ENCODE measurements at regions not wholly inside any gene's neighbourhood (a gene's known extent, or its start where the extent isn't known, plus 50 kb on each side); places are given as distances from the start of the nearest gene placed in this dataset.

DNA sequence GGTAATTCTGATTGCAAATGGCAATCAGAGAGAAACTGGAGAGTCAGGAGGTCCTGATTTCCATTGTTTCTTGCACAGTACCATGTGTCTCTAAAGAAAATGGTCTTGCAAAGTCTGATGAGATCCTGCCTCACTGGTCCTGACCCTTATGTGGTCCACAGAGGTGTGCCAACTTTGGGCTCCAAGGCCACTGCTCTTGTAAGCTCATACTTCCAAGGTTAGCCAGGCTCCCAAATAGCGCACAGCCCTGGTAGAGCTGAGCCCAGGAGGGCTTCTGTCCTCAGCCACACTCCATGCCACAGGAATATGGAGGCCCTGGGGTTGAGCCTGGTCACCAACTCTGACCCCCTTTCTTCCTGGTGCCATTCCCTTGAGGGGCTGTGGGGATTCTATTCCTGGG, 80.7 kb downstream of the SDC1 start:
- Histone ChIP-seq H3K9ac (ENCODE audit: insufficient read length) (no peak overlapping the region), H3K36me3 (ENCODE audit: insufficient read depth, low read length) (no peaks in the 10 kb centered on the region), H3K4me3 (no peak overlapping the region), H3K9me3 (ENCODE audit: low read depth, low read length) (no peaks in the 10 kb centered on the region), H3K27ac (no peak overlapping the region)
- TF ChIP-seq FOXP2 (optimal IDR thresholded peaks at IDR 0.05; ENCODE audit: control extremely low read depth, extremely low read length, insufficient read depth) (no peak), POLR2AphosphoS5 (IDR thresholded peaks at IDR 0.05; ENCODE audit: borderline replicate concordance, low read depth, low read length) (no peak), EZH2 (IDR thresholded peaks at IDR 0.05) (no peak)
- no peak for DNase-seq (ENCODE audit: low read depth, low spot score)

DNA sequence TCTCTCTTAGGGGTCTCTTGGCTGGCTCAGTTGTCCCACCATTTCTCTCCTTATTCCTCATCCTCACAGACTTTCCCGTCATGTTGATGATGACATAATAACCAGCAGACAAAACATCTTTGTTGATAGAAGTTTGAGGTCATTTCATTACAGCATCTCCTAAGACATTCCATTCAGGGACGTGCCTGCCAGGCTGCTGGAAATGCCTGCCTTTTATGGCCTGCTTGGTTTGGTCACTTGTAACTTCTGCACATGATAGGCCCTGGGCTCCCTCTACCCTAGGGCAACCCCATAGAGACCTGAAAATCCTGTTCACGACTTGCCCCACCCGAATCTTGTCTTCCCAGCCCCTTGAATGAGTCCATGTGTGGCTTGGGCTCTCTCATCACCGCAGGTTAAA, 81.7 kb downstream of the SDC1 start:
- TF ChIP-seq FOXP2 (optimal IDR thresholded peaks at IDR 0.05; ENCODE audit: control extremely low read depth, extremely low read length, insufficient read depth) (no peak), POLR2AphosphoS5 (IDR thresholded peaks at IDR 0.05; ENCODE audit: borderline replicate concordance, low read depth, low read length) (no peak), EZH2 (IDR thresholded peaks at IDR 0.05) (no peak)
- no peak overlapping the region for H3K9ac ChIP-seq (ENCODE audit: insufficient read length)
- H3K9me3 ChIP-seq (ENCODE audit: low read depth, low read length), result no peaks in the 10 kb centered on the region
- H3K4me3 ChIP-seq, result no peak overlapping the region
- H3K36me3 ChIP-seq (ENCODE audit: insufficient read depth, low read length), result no peaks in the 10 kb centered on the region
- no peak for DNase-seq (ENCODE audit: low read depth, low spot score)
- H3K27ac ChIP-seq, result no peak overlapping the region

- Histone ChIP-seq H3K9ac (ENCODE audit: insufficient read length) (no peak overlapping the region), H3K4me3 (no peak overlapping the region), H3K36me3 (ENCODE audit: insufficient read depth, low read length) (no peaks in the 10 kb centered on the region), H3K9me3 (ENCODE audit: low read depth, low read length) (no peaks in the 10 kb centered on the region), H3K27ac (no peak overlapping the region)
- no peak for DNase-seq (ENCODE audit: low read depth, low spot score)
- TF ChIP-seq FOXP2 (optimal IDR thresholded peaks at IDR 0.05; ENCODE audit: control extremely low read depth, extremely low read length, insufficient read depth) (no peak), POLR2AphosphoS5 (IDR thresholded peaks at IDR 0.05; ENCODE audit: borderline replicate concordance, low read depth, low read length) (no peak), EZH2 (IDR thresholded peaks at IDR 0.05) (no peak)
Measured at GRCh38 chr2:20141806-20142205, 83.1 kb downstream of the SDC1 start.

GRCh38 chr2:20141056-20141762, 83.7 kb downstream of the SDC1 start:
- DNase-seq (ENCODE audit: low read depth, low spot score), result no peak
- TF ChIP-seq FOXP2 (optimal IDR thresholded peaks at IDR 0.05; ENCODE audit: control extremely low read depth, extremely low read length, insufficient read depth) (no peak), POLR2AphosphoS5 (IDR thresholded peaks at IDR 0.05; ENCODE audit: borderline replicate concordance, low read depth, low read length) (no peak), EZH2 (IDR thresholded peaks at IDR 0.05) (no peak)
- no peak overlapping the region for H3K9ac ChIP-seq (ENCODE audit: insufficient read length)
- H3K27ac ChIP-seq, result no peak overlapping the region
- no peak overlapping the region for H3K4me3 ChIP-seq
- H3K9me3 ChIP-seq (ENCODE audit: low read depth, low read length), result no peaks in the 10 kb centered on the region
- H3K36me3 ChIP-seq (ENCODE audit: insufficient read depth, low read length), result no peaks in the 10 kb centered on the region

DNA sequence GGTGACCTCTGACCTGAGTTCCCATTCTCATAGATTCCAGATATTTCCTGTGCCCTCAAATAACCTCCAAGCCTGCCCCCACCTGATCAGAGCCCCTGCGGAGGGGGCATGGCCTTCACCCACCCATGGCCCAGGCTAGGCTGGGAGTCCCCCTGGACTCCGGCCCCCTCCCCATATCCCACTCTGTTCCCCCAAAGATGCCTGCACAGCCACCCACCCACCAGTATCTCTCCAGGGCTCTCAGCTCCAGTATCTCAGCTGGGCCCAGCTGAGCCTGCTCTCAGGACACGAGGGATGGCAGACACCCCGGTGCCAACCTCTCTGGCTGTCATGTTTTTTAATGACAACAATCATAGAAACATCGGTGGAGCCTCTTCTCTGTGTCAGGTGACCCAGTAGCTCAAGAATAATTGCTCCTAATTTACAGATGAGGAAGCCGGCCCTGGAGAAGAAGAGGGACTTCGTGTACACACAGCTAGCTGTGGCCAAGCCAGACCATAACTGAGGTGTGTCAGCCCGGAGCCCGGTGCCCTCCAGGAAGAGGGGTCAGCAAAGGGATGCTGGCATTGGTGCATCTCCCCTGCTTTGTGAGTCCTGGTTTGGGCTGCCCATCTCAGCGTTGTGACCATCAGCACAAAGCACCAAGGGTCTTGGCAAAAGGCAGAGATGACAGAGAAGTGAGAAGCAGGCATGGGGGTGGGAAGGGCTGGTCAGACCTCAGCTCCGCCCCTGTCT, 84.4 kb downstream of the SDC1 start:
- Histone ChIP-seq H3K36me3 (ENCODE audit: insufficient read depth, low read length) (no peaks in the 10 kb centered on the region), H3K9ac (ENCODE audit: insufficient read length) (no peak overlapping the region), H3K27ac (no peak overlapping the region), H3K9me3 (ENCODE audit: low read depth, low read length) (no peaks in the 10 kb centered on the region), H3K4me3 (no peak overlapping the region)
- DNase-seq (ENCODE audit: low read depth, low spot score), result no peak
- no peak for TF ChIP-seq EZH2 (IDR thresholded peaks at IDR 0.05)
- no peak for TF ChIP-seq FOXP2 (optimal IDR thresholded peaks at IDR 0.05; ENCODE audit: control extremely low read depth, extremely low read length, insufficient read depth)
- no peak for TF ChIP-seq POLR2AphosphoS5 (IDR thresholded peaks at IDR 0.05; ENCODE audit: borderline replicate concordance, low read depth, low read length)

DNA sequence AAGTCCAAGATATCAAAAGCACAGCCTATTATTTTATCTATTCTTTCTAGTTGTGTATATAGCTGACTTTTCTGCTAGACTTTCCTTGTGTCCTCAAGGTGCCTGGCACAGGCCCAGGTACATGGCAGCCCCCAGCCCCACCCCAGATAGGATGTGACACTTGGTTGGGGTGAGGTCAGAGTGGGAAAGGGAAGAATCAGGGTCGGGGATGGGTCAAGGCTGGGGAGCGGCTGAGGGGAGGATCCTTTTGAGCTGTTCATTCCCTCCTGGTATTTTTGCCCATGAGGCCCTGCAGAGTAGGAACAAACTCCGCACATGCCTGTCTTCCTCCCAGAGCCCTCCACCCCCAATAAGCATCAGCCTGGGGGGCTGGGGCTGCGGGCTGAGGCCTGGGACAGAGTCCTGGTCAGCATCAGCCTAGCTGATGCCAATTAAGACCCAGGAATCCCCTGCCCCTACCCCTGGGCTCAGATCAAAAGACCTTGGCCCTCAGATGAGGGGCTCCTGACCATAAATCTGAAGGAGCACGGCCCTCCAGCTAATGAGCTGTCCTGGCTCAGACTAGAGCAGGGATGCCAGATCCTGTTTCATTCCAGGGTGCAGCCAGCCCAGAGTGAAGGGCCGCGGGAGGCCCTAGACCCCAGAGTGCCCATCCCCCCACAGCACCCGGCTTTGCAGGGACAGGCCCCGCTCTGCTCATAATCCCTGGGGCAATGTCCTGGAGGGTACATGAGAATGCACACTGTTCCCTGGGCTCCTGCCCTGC, 85.3 kb downstream of the SDC1 start:
- Histone ChIP-seq H3K9ac (ENCODE audit: insufficient read length) (no peak overlapping the region), H3K4me3 (no peak overlapping the region), H3K9me3 (ENCODE audit: low read depth, low read length) (no peaks in the 10 kb centered on the region), H3K27ac (no peak overlapping the region), H3K36me3 (ENCODE audit: insufficient read depth, low read length) (no peaks in the 10 kb centered on the region)
- no peak for DNase-seq (ENCODE audit: low read depth, low spot score)
- TF ChIP-seq FOXP2 (optimal IDR thresholded peaks at IDR 0.05; ENCODE audit: control extremely low read depth, extremely low read length, insufficient read depth) (no peak), POLR2AphosphoS5 (IDR thresholded peaks at IDR 0.05; ENCODE audit: borderline replicate concordance, low read depth, low read length) (no peak), EZH2 (IDR thresholded peaks at IDR 0.05) (no peak)

DNA sequence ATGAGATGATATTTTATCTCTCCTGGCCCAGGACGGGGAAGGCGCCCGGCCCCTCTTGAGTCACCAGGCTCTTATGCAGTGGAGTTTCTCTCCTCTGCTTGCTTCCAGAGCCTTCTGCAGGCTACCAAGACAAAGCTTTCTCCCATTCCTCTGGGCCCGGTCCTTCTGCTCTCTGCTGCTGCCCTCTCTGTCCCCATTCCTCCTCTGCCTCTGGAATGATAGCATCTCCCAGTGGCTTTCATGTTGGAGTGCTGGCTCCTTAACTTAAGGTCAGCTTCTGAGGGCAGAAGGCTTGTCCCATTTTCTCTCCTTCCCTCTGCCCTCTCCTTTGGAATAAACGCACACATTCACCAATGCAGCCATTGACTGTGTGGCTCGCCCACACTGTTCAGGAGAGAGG, 86.2 kb downstream of the SDC1 start:
- Histone ChIP-seq H3K27ac (no peak overlapping the region), H3K9me3 (ENCODE audit: low read depth, low read length) (no peaks in the 10 kb centered on the region), H3K36me3 (ENCODE audit: insufficient read depth, low read length) (no peaks in the 10 kb centered on the region), H3K4me3 (no peak overlapping the region), H3K9ac (ENCODE audit: insufficient read length) (no peak overlapping the region)
- TF ChIP-seq FOXP2 (optimal IDR thresholded peaks at IDR 0.05; ENCODE audit: control extremely low read depth, extremely low read length, insufficient read depth) (no peak), POLR2AphosphoS5 (IDR thresholded peaks at IDR 0.05; ENCODE audit: borderline replicate concordance, low read depth, low read length) (no peak), EZH2 (IDR thresholded peaks at IDR 0.05) (no peak)
- DNase-seq (ENCODE audit: low read depth, low spot score), result no peak

GRCh38 chr2:20137884-20138283, 86.5 kb upstream of the LAPTM4A start:
- H3K9me3 ChIP-seq (ENCODE audit: low read depth, low read length), result no peaks in the 10 kb centered on the region
- H3K4me3 ChIP-seq, result no peak overlapping the region
- no peak overlapping the region for H3K27ac ChIP-seq
- no peak for DNase-seq (ENCODE audit: low read depth, low spot score)
- TF ChIP-seq FOXP2 (optimal IDR thresholded peaks at IDR 0.05; ENCODE audit: control extremely low read depth, extremely low read length, insufficient read depth), result no peak
- TF ChIP-seq EZH2 (IDR thresholded peaks at IDR 0.05), result no peak
- TF ChIP-seq POLR2AphosphoS5 (IDR thresholded peaks at IDR 0.05; ENCODE audit: borderline replicate concordance, low read depth, low read length), result no peak
- no peak overlapping the region for H3K9ac ChIP-seq (ENCODE audit: insufficient read length)
- H3K36me3 ChIP-seq (ENCODE audit: insufficient read depth, low read length), result no peaks in the 10 kb centered on the region
